ENCODE measurements at regions not wholly inside any gene's neighbourhood (a gene's known extent, or its start where the extent isn't known, plus 50 kb on each side); places are given as distances from the start of the nearest gene placed in this dataset.
A peak's percentile ranks its signal among the peaks of the same experiment; 100 is the strongest.

DNA sequence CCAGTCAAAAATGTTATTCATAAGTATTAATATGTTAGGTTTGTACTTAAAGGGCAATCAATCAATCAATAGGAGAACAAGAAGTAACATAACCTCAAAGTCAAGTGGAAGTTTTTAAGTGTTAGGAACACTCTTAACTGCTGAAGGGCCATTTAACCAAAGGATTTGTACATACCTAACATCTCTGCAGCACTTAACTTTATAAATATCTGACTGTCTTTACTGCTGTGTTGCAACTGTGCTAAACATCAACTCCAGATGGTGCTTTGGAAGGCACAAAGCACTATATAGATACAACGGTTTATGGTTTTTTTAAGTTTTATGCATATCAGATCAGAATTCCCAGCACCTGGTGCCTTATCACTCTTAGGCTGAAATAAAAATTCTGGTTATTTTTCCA, 604.9 kb upstream of the PTGER4 start:
- DNase-seq (ENCODE audit: low read depth) = no peak
- TF ChIP-seq, protein P1, sequence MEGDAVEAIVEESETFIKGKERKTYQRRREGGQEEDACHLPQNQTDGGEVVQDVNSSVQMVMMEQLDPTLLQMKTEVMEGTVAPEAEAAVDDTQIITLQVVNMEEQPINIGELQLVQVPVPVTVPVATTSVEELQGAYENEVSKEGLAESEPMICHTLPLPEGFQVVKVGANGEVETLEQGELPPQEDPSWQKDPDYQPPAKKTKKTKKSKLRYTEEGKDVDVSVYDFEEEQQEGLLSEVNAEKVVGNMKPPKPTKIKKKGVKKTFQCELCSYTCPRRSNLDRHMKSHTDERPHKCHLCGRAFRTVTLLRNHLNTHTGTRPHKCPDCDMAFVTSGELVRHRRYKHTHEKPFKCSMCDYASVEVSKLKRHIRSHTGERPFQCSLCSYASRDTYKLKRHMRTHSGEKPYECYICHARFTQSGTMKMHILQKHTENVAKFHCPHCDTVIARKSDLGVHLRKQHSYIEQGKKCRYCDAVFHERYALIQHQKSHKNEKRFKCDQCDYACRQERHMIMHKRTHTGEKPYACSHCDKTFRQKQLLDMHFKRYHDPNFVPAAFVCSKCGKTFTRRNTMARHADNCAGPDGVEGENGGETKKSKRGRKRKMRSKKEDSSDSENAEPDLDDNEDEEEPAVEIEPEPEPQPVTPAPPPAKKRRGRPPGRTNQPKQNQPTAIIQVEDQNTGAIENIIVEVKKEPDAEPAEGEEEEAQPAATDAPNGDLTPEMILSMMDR (IDR thresholded peaks at IDR 0.05; ENCODE audit: control insufficient read depth, extremely low read depth, insufficient read depth) = no peak

DNA sequence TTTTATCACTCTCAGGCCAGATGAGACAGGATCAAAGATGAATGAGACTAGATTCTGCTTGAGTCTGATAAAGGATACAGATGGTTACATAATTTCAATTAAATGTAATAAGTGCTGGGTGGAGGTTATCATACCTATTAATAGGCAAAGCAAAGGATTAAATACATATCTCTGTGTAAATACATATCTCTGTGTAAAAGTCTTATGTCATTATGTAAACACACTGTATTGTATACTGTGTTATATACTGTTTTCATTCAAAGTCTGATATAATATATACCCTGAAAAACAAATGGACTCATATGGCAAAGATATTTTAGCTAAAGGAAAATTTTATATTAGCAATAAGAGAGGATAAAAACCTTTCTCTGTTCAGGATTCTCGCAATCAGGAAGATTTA, 605.8 kb upstream of the PTGER4 start:
- TF ChIP-seq, protein P1 (IDR thresholded peaks at IDR 0.05; ENCODE audit: control insufficient read depth, extremely low read depth, insufficient read depth) = no peak
- DNase-seq (ENCODE audit: low read depth) = peak; percentile 27
- H3K4me3 ChIP-seq (ENCODE audit: low read depth, low read length) = no peak overlapping the region

More for the DNA sequence above, 604.9 kb upstream of the PTGER4 start:
- no peak overlapping the region for H3K4me3 ChIP-seq (ENCODE audit: low read depth, low read length)

DNA sequence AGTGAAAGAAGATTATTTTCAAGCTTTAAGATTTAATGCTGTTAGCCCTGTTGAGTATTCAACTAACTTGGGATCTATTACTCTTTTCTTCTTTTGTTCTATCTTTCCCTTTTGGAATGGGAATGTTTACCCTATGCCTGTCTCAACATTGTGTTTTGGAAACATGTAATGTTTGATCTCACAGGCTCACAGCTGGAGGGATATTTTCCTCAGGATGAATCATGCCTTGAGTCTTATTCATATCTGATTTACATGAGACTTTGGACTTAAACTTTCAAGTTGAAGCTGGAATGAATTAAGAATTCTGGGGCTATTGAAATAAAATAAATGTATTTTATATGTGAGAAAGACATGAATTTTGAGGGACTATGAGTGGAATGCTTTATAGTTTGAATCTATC, 607.8 kb upstream of the PTGER4 start:
- TF ChIP-seq, protein P1 (IDR thresholded peaks at IDR 0.05; ENCODE audit: control insufficient read depth, extremely low read depth, insufficient read depth) = no peak
- H3K4me3 ChIP-seq (ENCODE audit: low read depth, low read length) = no peak overlapping the region
- DNase-seq (ENCODE audit: low read depth) = no peak

DNA sequence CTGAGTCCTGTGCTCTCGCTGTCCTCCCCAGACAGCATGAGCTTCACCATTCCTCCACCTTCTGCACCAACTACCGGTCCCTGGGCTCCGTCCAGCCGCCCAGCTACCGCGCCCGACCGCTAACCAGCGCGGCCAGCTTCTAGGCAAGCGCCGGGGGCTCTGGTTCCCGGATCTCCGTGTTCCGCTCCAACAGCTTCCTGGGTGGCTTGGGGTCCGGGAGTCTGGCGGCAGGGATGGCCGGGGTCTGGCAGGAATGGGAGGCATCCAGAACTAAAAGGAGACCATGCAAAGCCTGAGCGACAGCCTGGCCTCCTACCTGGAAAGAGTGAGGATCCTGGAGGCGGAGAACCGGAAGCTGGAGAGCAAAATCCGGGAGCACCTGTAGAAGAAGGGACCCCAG, 613.1 kb upstream of the PTGER4 start:
- TF ChIP-seq, protein P1 (IDR thresholded peaks at IDR 0.05; ENCODE audit: control insufficient read depth, extremely low read depth, insufficient read depth) = no peak
- no peak overlapping the region for H3K4me3 ChIP-seq (ENCODE audit: low read depth, low read length)
- no peak for DNase-seq (ENCODE audit: low read depth)

DNA sequence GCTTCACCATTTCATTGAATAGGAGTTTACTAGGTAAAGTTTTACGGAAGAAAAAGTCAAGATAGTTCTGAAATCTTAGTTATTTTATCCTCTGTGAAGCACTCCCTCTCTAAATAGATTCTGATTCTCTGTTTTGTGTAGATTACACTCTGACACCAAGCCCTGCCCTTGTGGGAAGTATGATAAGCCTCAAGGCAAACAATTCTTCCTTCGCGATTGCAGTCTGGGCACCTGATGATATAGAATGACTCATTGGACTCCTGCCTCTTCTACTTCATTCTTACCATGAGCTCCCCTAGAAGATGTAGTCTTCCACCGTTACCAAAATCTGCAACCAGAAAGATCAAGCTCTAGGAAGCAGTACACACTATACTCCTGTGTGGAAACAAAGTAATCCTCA, 626.9 kb upstream of the PTGER4 start:
- TF ChIP-seq, protein P1 (IDR thresholded peaks at IDR 0.05; ENCODE audit: control insufficient read depth, extremely low read depth, insufficient read depth) = no peak
- no peak overlapping the region for H3K4me3 ChIP-seq (ENCODE audit: low read depth, low read length)
- no peak for DNase-seq (ENCODE audit: low read depth)

DNA sequence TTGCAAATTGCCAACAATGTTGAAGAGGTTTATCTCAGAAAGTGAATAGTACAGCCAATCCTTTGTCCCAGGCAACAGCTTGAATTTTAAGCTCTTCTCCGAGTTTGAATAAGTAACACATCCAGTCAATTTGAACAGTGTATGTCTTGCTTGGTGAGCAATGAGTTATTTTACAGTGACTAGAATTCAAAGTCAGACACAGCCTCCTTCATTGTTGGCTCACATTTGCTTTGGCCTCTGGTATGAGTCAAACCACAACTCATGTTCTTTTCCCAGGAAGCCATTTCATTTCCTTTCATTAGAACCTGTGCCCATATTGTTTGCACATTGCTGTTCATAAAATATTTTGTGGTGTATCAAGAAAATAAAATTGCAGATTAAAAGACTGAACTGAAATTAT, 622.0 kb upstream of the DAB2 start:
- no peak overlapping the region for H3K4me3 ChIP-seq (ENCODE audit: low read depth, low read length)
- TF ChIP-seq, protein P1 (IDR thresholded peaks at IDR 0.05; ENCODE audit: control insufficient read depth, extremely low read depth, insufficient read depth) = no peak
- no peak for DNase-seq (ENCODE audit: low read depth)

DNA sequence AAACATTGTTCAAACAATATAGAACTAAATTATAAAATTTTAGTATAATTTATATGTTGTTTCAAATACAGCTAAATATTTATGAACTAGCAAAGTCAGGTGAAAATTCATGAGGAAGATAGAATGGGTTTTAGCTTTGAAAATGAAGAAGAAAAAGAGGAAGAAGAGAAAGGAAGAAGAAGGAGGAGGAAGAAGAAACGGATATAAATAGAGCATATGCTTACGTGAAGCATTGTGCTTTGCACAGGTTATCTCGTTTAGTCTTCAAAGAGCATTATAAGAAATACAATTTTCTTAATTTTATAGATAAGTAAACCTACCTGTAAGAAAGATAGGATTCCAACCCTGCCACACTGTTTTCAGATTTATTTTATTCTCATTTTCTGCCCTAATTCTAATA, 620.6 kb upstream of the DAB2 start:
- no peak for DNase-seq (ENCODE audit: low read depth)
- TF ChIP-seq, protein P1 (IDR thresholded peaks at IDR 0.05; ENCODE audit: control insufficient read depth, extremely low read depth, insufficient read depth) = no peak
- no peak overlapping the region for H3K4me3 ChIP-seq (ENCODE audit: low read depth, low read length)

Data from LNCaP clone FGC (cell line).